ENCODE measurements at regions not wholly inside any gene's neighbourhood (a gene's known extent, or its start where the extent isn't known, plus 50 kb on each side); places are given as distances from the start of the nearest gene placed in this dataset.
"Not testable (repeated sequence)": the region's sequence is repeated elsewhere in the genome, so short reads cannot be mapped to it uniquely, and the experiment has no call there.

GRCh38 chr6:140462453-140463311 is 1088.2 kb upstream of the CITED2 start:
- DNase-seq: no peak

DNA sequence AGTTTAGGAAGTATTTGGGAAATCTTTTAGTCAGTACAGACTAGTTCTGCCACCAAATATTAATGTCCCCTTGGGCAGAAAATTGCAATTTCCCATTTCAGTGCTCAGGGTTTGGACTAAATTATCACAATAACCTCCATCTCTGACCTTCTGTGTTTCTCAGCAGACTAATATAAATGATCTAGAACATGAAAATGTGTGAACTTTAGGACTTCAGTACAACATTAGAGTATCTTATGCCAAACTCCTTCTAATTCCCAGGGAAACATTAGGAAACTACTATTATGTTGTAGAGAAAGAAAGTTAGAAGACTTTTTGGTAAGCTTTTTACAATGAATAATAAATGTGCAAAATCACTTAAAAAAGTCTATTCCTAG is 1087.6 kb upstream of the CITED2 start:
- DNase-seq: no peak

DNA sequence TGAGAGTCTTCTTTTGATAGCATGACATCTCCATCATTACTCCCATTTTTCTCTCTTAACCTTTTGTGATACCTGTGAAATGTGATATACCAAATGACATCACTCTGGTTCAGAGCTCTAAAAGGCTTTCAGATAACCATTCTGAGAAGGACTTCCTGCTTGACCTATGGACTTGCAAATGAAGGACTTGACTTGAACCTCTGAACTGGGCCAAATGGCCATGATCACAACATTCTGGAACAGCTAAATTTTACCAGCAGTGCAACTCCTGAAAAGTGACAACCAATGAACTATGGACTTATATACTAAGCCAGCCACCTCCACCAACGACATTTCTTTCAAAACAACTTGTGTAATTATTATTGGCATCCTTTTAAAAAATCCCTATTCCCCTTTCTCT is 1085.8 kb upstream of the CITED2 start:
- no peak for DNase-seq

- no peak for DNase-seq
These were observed 1084.8 kb upstream of the CITED2 start for GRCh38 chr6:140459209-140459608.

GRCh38 chr6:140446241-140446640 is 1071.8 kb upstream of the CITED2 start:
- DNase-seq: no peak

GRCh38 chr6:140445474-140446004 is 1071.1 kb upstream of the CITED2 start:
- no peak for DNase-seq

DNA sequence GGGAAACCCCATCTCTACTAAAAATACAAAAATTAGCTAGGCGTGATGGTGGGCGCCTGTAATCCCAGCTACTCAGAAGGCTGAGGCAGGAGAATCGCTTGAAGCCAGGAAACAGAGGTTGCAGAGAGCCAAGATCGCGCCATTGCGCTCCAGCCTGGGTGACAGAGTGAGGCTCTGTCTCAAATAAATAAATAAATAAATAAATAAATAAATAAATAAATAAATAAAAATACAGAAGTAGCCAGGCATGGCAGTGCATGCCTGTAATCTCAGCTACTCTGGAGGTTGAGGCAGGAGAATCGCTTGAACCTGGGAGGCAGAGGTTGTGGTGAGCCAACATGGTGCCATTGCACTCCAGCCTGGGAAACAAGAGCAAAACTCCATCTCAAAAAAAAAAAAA is 1068.7 kb upstream of the CITED2 start:
- not testable (repeated sequence) for DNase-seq

- DNase-seq: no peak
These were observed 1066.8 kb upstream of the CITED2 start for GRCh38 chr6:140441256-140441655.

DNA sequence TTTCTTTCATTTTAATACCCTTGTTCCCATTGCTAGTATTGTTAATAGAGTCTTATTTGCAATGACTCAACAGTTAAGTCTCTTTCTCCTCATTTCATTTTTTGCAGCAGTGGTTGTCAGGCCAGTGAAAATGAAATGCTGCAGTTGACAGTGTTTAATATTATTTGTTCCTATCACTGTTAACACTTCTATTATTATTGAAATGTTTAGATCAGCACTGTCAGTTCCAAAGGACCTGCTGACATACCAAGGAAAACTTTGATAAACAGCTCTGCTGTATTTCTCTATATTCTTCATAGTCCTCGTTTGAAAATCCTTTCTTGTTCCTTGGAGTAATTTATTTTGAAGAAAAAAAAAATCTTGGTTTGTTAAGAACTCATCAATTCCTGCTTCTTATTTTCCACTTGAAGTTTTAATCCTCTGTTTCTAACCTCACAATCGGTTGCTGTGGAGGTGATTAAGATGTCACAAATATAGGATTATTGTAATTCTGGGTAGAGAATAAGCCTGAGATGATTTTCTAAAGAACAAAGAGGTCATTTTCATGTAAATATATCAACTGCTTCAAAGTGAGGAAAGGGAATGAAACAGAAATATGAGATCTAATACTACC is 1065.9 kb upstream of the CITED2 start:
- no peak for DNase-seq

- DNase-seq: no peak
These were observed 1063.9 kb upstream of the CITED2 start for GRCh38 chr6:140438346-140438735.

DNA sequence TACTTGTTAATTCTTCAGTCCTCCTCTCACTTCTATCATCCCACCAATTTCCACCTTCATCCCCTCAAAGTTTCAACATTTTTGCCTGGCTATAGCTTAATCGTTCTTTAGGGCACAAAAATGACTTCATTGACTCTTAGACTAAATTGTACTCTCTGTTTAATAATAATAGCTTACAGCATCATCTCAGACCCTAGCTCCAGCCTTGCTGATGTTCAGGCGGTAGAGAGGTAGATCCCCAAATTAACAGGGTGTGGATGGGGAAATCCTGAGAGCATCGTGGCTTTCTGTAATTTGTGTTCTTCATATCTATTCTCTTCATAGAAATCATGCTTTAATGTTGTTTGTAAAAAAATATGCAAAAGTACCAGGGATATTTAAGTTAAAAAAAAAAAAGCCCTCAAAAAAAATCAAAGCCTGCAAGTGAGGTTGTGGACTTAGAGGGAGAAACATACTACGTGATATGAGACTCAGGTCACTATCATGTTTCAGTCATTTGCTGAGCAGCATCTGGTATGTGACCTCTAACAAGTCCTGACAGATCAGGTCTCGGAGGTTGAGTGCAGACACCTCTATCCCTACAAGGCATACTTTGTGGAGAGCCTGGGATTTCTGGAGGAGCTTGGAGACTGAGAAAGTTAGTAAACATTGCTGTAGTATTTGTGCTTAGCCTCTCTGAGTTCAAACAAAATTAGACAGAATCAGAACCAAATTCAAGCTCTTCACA is 1063.3 kb upstream of the CITED2 start:
- no peak for DNase-seq

GRCh38 chr6:140436023-140436811 is 1061.8 kb upstream of the CITED2 start:
- DNase-seq: no peak

- no peak for DNase-seq
These were observed 1060.3 kb upstream of the CITED2 start for GRCh38 chr6:140434761-140435160.

- DNase-seq: no peak
These were observed 1058.6 kb upstream of the CITED2 start for GRCh38 chr6:140433072-140433471.

GRCh38 chr6:140427842-140428241 is 1053.4 kb upstream of the CITED2 start:
- DNase-seq: no peak

DNA sequence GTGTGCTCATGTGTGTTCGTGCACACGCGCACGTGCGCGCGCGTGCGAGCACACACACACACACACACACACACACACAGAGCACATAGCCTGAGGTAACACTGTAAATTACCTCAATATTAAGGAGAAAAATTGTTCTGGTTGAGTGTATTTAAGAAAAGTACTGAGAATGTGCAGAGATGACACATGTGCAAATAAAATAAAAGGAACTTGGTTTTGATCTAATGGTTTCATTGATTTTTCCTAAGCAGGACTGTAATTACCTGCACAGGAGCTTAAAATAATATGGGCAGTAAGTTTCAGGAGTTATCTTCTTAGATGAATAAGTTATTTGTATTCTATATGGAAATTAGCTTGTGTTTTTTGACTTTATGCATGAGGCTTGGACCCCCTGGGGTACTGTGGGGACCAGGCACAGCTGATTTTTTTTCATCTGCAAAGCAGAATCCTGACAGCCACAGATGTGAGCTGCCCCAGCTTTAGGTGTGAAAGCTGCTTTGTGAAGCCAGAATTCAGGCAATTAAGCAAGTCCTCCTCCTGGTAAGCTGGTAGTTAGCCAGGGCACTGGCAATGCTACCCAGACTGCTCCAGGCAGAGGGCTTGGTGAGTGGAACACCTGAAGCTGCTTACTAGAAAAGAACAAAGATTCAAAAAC is 1040.6 kb upstream of the CITED2 start:
- DNase-seq: no peak

DNA sequence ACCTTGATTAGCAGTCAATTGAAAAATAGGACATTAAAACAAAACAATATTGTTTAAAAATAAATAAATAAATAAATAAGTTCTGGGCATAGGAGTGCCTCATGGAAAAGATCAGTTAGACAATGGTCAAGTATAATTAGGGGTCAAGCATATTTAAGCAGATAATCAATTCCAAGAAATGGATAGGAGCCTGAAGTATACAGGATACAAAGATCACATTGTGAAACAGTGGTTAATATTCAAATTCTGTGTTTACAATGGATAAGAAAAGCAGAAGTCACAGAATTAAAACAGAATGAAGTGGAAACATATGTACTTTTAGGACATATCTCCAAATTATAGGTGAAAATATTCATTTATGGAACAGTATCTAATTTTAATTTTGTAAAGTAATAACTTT is 1028.6 kb upstream of the CITED2 start:
- DNase-seq: no peak

- DNase-seq: no peak
These were observed 1027.3 kb upstream of the CITED2 start for GRCh38 chr6:140401761-140402160.

- no peak for DNase-seq
These were observed 1023.6 kb upstream of the CITED2 start for GRCh38 chr6:140398076-140398475.

DNA sequence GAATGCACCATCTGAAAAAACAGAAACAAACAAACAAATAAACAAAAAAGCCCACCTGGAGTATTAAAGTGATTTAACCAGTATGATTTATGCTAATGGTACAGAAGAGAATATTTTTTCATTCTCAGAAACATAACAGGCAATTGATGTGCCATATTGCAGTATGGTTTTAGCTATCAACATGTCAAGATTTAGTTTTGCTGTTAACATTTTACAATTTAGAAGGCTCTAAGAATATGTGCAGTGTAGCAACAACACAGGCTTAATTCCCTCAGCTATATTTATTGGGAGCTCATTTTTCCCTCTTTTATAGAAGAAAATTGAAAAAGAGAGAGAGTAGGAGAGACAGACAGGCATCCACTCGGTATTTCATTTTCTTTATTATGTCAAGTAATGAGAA is 1022.7 kb upstream of the CITED2 start:
- DNase-seq: no peak

GRCh38 chr6:140393665-140394540 is 1019.5 kb upstream of the CITED2 start:
- no peak for DNase-seq

Measured in NCI-H2029 treated with DMSO at 0.1 percent for 48 hours (cell line).